Choroid plexus epithelial cell (primary cell): ENCODE measurements at regions not wholly inside any gene's neighbourhood (a gene's known extent, or its start where the extent isn't known, plus 50 kb on each side); places are given as distances from the start of the nearest gene placed in this dataset.

Experiments used
- DNase-seq: peaks from one replicate; pipeline ENCODE4 v3.0.0-alpha.2; 2010; ENCODE audit warnings: low read depth
- H3K4me3 ChIP-seq: 2 replicates; pipeline ENCODE4 v1.5.1; 2011; ENCODE audit warnings: low read depth, mild to moderate bottlenecking, control low read depth, low read length, moderate library complexity
- TF ChIP-seq, protein P1 (sequence below): conservative IDR thresholded peaks from 2 replicates; pipeline ENCODE4 v1.5.1; 2011; ENCODE audit warnings: low read depth, mild to moderate bottlenecking, control low read depth, inconsistent platforms, low read length, moderate library complexity

DNA sequence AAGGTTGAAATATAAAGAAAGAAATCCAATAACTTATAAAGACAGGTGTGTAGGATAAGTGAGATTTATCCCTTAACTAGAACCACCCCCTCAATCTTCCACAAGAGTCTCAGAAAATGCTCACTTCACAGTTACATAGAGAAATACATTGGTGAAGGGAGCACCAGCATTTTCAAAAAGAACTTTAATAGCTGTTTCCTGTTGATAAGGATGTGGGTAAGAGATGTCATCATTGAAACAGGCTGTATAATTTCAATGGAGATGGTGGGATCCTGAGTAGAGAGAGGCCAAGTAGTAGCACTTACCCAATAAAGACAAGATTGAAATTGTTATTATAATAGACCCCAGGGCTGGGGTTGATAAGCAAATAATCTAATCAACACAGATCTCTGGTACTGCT is 162.2 kb upstream of the TACR1 start:
- no peak overlapping the region for H3K4me3 ChIP-seq
- no peak for DNase-seq
- TF ChIP-seq, protein P1, sequence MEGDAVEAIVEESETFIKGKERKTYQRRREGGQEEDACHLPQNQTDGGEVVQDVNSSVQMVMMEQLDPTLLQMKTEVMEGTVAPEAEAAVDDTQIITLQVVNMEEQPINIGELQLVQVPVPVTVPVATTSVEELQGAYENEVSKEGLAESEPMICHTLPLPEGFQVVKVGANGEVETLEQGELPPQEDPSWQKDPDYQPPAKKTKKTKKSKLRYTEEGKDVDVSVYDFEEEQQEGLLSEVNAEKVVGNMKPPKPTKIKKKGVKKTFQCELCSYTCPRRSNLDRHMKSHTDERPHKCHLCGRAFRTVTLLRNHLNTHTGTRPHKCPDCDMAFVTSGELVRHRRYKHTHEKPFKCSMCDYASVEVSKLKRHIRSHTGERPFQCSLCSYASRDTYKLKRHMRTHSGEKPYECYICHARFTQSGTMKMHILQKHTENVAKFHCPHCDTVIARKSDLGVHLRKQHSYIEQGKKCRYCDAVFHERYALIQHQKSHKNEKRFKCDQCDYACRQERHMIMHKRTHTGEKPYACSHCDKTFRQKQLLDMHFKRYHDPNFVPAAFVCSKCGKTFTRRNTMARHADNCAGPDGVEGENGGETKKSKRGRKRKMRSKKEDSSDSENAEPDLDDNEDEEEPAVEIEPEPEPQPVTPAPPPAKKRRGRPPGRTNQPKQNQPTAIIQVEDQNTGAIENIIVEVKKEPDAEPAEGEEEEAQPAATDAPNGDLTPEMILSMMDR, result no peak

DNA sequence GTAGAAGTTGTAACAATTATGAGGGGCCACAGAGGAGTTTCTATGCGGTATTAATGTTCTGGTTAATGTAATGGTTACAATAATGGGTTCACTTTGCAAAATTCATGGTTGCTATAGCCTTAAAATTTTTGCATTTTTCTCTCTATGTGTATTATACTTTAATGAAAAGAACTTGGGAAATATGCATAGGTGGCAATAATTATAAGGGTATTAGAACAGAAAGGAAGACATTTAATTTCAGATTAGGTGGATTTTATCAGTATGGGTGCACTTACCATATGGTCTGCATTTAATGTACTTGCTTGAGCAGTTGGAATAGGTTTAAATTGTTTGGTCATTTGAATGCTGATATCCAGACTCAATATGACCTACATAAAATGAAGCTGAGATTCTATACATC is 161.6 kb upstream of the TACR1 start:
- no peak overlapping the region for H3K4me3 ChIP-seq
- DNase-seq, result no peak
- TF ChIP-seq, protein P1, result no peak

DNA sequence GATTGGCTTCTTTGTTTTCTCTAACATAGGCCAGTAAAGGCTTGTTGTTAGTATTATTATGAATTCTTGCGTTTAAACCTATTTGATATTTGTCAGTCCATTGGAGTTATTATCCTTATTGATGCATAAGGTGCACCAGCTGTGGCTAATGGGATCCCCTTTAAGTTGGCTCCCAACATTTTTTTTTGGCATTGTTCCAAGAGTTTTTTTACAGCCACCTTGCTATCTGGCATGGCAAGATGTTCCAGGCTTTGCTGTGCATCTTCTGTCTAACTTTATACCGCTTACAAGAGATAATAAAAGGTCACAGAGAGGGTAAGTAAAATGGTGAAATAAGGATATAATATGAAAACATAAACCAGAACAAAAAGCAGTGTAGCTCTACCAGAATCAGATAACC is 157.5 kb upstream of the TACR1 start:
- DNase-seq, result no peak
- no peak overlapping the region for H3K4me3 ChIP-seq
- TF ChIP-seq, protein P1, result no peak

DNA sequence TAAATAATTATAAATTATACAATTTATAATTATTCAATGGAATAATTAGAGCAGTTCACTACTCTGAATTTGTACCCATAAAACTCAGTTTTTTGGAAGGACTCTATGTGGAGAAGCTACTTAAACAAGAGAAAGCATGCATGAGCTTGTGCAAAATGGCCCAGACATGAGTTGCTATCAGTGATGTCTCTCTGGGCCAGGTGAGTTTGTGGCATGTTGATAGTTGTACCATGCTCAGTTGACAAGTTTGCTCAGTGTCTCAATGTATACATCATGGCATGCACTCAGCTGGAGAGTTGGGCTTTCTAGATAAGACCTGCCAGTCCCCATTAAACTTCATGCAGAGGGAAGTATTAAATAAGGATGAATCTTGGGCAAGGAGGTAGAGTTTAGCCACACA is 153.8 kb upstream of the TACR1 start:
- TF ChIP-seq, protein P1, result no peak
- H3K4me3 ChIP-seq, result no peak overlapping the region
- no peak for DNase-seq

DNA sequence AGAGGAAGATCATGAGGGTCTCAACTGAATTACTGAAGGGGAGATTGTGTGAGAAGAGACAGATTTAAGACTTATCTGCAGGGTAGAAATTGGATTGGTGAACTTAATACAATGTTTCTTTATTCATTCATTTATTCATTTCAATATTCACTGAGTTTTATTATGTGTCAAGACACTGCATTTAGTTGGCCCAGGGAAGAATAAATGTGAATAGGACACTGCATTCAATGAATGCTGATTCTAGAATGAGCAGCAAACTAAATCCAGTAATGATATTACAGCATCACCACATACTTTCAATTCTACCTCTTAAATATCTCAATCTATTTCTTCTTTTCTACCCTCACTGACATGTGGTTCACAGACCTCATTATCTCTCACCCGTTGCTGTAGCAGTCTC is 149.0 kb upstream of the TACR1 start:
- no peak for DNase-seq
- TF ChIP-seq, protein P1, result no peak
- no peak overlapping the region for H3K4me3 ChIP-seq

DNA sequence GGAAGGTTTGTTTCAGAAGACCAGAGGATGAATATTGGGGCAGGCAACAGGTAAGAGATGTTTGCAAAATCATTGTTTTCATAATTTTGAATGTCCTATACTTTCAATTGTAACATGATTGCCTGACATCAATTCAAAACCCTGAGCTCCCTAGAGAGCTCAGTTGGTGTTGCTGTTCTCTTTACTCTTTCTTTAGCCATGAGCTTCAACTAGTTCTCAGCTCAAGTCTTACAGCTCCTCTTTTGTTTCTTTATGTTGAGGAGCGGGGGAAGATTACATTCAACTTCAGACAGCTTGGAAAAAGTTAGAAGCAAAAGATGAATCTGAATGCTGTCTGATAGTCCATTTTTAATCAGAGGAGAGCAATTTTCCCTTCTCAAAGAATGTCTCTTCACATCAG is 144.8 kb upstream of the TACR1 start:
- H3K4me3 ChIP-seq, result no peak overlapping the region
- TF ChIP-seq, protein P1, result no peak
- no peak for DNase-seq

DNA sequence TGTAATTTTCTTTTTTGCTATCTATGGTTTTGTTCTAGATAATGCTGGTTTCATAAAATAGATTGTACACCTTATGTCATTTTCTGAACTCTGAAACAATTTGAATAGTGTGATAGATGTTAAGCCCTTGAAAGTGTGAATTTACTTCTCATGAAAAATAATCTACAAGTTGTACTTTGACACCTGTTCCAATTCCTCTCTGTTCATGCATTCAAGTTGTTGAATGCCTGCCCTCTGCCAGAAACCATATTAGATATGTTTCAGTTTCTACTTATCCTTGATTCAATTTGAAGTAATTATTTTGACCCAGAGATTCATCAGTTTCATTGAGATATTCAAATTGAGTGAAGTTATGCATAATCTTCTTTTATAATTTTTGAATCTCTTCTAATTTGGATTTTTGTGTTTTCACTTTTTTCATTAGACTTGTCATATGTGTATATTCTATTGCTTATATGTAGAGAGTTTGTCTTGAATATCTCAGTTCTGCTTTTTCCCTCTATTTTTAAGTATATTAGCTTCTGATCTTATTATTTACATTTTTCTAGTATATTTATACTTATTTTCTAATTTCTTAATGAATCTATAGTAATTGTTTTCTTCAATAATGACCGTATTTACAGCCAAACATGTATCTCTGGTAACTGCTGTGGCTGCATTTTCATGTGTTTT is 143.3 kb upstream of the TACR1 start:
- no peak for DNase-seq
- TF ChIP-seq, protein P1, result no peak
- no peak overlapping the region for H3K4me3 ChIP-seq
